GM12892 (cell line): ENCODE measurements at regions not wholly inside any gene's neighbourhood (a gene's known extent, or its start where the extent isn't known, plus 50 kb on each side); places are given as distances from the start of the nearest gene placed in this dataset.

Experiments used
- DNase-seq: peaks from one replicate; pipeline ENCODE4 v3.0.0; 2011; ENCODE audit not compliant: insufficient read length
- FAIRE-seq: peaks from 2 replicates; lab custom pipeline; 2011; peaks lifted over from hg19 to GRCh38; lab: Jason Lieb, UNC
- POLR2A ChIP-seq: IDR thresholded peaks from 2 replicates; pipeline ENCODE4 v1.6.1; 2011; ENCODE audit warnings: low read depth, low read length, control low read depth
- POLR2AphosphoS5 ChIP-seq: IDR thresholded peaks from 2 replicates; pipeline ENCODE4 v1.6.1; 2011; ENCODE audit warnings: low read depth, low read length, control low read depth
- TAF1 ChIP-seq: IDR thresholded peaks from 2 replicates; pipeline ENCODE4 v1.6.1; 2011; ENCODE audit warnings: low read depth, mild to moderate bottlenecking, control low read depth, low read length, borderline replicate concordance

GRCh38 chr14:66345986-66346385, 140.2 kb upstream of the CCDC196 start:
- TF ChIP-seq TAF1 (no peak), POLR2A (no peak), POLR2AphosphoS5 (no peak)
- DNase-seq (no peak), FAIRE-seq (no peak)

- DNase-seq (no peak), FAIRE-seq (no peak)
- TF ChIP-seq POLR2AphosphoS5 (no peak), POLR2A (no peak), TAF1 (no peak)
Observed at GRCh38 chr14:66351310-66351709, 134.9 kb upstream of the CCDC196 start.

GRCh38 chr14:66359500-66359899, 126.7 kb upstream of the CCDC196 start:
- FAIRE-seq, result peak; percentile 66

GRCh38 chr14:66360366-66360926, 125.7 kb upstream of the CCDC196 start:
- DNase-seq, result no peak
- TF ChIP-seq TAF1 (no peak), POLR2A (no peak), POLR2AphosphoS5 (no peak)
- no peak for FAIRE-seq

More at GRCh38 chr14:66359500-66359899, 126.7 kb upstream of the CCDC196 start:
- peak; percentile 7 for DNase-seq
- no peak for TF ChIP-seq POLR2AphosphoS5
- TF ChIP-seq TAF1, result no peak
- no peak for TF ChIP-seq POLR2A

GRCh38 chr14:66361013-66361412, 125.2 kb upstream of the CCDC196 start:
- FAIRE-seq, result no peak
- no peak for TF ChIP-seq POLR2A
- no peak for TF ChIP-seq POLR2AphosphoS5
- TF ChIP-seq TAF1, result no peak

GRCh38 chr14:66365388-66365787, 120.8 kb upstream of the CCDC196 start:
- FAIRE-seq (no peak), DNase-seq (no peak)
- no peak for TF ChIP-seq TAF1
- no peak for TF ChIP-seq POLR2A
- no peak for TF ChIP-seq POLR2AphosphoS5

More at GRCh38 chr14:66361013-66361412, 125.2 kb upstream of the CCDC196 start:
- DNase-seq, result no peak

- TF ChIP-seq TAF1 (no peak), POLR2AphosphoS5 (no peak), POLR2A (no peak)
- no peak for DNase-seq
- FAIRE-seq, result no peak
Observed at GRCh38 chr14:66369157-66369697, 116.9 kb upstream of the CCDC196 start.

- no peak for TF ChIP-seq POLR2A
- TF ChIP-seq TAF1, result no peak
- no peak for TF ChIP-seq POLR2AphosphoS5
- FAIRE-seq, result no peak
- DNase-seq, result no peak
Observed at GRCh38 chr14:66371776-66372175, 114.4 kb upstream of the CCDC196 start.

GRCh38 chr14:66375046-66375964, 110.9 kb upstream of the CCDC196 start:
- FAIRE-seq (no peak), DNase-seq (no peak)
- TF ChIP-seq TAF1, result no peak
- TF ChIP-seq POLR2A, result no peak
- no peak for TF ChIP-seq POLR2AphosphoS5

GRCh38 chr14:66377574-66377973, 108.6 kb upstream of the CCDC196 start:
- FAIRE-seq (no peak), DNase-seq (no peak)
- TF ChIP-seq POLR2A (no peak), POLR2AphosphoS5 (no peak), TAF1 (no peak)

- no peak for TF ChIP-seq POLR2AphosphoS5
- no peak for TF ChIP-seq POLR2A
- no peak for TF ChIP-seq TAF1
- FAIRE-seq, result no peak
- no peak for DNase-seq
Observed at GRCh38 chr14:66378712-66379505, 107.3 kb upstream of the CCDC196 start.
